ENCODE measurements at regions not wholly inside any gene's neighbourhood (a gene's known extent, or its start where the extent isn't known, plus 50 kb on each side); places are given as distances from the start of the nearest gene placed in this dataset.

DNA sequence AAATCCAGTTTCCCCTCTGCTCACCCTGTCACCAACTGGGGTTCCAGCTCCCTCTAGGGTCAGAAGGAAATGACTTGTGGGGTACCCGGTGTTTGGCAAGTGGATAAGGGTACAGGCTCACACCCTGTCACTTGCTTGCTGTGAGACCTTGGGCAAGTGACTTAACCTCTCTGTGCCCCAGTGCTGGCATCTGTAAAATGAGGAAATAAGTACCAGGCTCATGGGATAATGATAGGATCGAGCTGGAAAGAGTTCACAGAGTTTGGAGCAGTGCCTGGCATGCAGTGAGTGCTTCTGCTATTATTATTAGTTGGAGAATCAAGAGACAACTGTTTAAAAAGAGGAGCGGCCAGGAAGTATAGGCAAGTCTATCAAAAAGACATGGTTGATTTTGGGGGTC, 53.7 kb upstream of the DLX4 start:
- TF ChIP-seq, protein P1, sequence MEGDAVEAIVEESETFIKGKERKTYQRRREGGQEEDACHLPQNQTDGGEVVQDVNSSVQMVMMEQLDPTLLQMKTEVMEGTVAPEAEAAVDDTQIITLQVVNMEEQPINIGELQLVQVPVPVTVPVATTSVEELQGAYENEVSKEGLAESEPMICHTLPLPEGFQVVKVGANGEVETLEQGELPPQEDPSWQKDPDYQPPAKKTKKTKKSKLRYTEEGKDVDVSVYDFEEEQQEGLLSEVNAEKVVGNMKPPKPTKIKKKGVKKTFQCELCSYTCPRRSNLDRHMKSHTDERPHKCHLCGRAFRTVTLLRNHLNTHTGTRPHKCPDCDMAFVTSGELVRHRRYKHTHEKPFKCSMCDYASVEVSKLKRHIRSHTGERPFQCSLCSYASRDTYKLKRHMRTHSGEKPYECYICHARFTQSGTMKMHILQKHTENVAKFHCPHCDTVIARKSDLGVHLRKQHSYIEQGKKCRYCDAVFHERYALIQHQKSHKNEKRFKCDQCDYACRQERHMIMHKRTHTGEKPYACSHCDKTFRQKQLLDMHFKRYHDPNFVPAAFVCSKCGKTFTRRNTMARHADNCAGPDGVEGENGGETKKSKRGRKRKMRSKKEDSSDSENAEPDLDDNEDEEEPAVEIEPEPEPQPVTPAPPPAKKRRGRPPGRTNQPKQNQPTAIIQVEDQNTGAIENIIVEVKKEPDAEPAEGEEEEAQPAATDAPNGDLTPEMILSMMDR (IDR thresholded peaks at IDR 0.05; ENCODE audit: insufficient read depth, low read length, poor library complexity, severe bottlenecking), result no peak
- TF ChIP-seq EZH2phosphoT487 (conservative IDR thresholded peaks at IDR 0.05; ENCODE audit: low read length), result no peak

All from SU-DHL-6 (cell line).